Midbrain (tissue), 1 donor: ENCODE measurements at regions not wholly inside any gene's neighbourhood (a gene's known extent, or its start where the extent isn't known, plus 50 kb on each side); places are given as distances from the start of the nearest gene placed in this dataset.

Source experiments
- DNase-seq: peaks from one replicate; lab custom pipeline; 2025; lab: John Stamatoyannopoulos, UW

GRCh38 chr7:132733860-132734259, 157.6 kb upstream of the PLXNA4 start:
- DNase-seq, result no peak

DNA sequence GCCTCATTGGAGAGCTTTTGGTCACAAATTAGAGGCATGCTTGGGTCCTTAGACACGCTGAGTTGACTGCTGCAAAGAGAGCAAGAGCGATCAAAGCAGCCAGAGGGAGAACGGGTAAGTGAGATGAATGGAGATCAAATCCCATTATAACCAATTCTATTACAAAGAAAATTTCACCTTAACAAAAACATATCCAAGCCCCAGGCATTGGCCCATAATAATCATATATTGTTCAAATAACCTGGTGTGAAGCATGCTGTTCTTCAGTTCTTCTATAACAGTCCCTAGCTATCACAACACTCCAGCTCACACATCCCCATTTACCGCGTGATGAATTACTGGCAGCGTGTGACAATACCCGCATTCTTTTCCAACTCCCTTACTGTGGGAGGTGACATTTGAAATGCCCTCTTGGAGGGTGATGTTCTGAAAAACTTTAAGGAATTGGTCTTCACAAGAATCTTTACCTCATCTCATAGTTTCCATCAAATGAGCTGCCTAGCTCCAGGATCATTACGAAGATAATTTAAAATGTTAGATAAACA, 156.1 kb upstream of the PLXNA4 start:
- no peak for DNase-seq

- DNase-seq, result no peak
Measured at GRCh38 chr7:132730105-132730504, 153.8 kb upstream of the PLXNA4 start.

DNA sequence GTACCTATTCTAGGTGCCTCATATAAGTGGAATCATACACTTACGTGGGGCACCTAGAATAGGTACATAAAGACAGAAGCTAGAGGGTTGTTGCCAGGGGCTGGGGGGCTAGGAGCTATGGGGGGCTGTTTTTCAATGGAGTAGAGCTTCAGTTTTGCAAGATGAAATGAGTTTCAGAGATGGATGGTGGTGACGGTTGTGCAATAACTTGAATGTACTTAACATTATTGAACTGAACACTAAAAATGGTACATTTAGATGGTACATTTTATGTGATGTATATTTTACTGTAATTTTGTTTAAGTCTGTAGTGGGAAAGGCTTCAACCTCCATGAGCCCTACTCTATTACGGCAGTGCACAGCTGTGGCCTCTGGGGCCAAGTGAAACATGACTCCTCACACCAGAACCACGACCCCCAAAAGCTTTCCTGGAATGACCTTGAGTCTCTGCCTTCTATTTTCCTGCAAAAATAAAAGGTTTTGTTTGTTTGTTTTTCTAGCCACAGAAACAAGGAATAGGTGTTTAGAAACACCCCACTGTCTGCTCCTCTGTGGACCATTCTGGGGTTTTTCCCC, 147.3 kb upstream of the PLXNA4 start:
- DNase-seq, result no peak

- DNase-seq, result no peak
Measured at GRCh38 chr7:132720835-132721234, 144.6 kb upstream of the PLXNA4 start.

GRCh38 chr7:132713893-132714292, 137.6 kb upstream of the PLXNA4 start:
- no peak for DNase-seq

DNA sequence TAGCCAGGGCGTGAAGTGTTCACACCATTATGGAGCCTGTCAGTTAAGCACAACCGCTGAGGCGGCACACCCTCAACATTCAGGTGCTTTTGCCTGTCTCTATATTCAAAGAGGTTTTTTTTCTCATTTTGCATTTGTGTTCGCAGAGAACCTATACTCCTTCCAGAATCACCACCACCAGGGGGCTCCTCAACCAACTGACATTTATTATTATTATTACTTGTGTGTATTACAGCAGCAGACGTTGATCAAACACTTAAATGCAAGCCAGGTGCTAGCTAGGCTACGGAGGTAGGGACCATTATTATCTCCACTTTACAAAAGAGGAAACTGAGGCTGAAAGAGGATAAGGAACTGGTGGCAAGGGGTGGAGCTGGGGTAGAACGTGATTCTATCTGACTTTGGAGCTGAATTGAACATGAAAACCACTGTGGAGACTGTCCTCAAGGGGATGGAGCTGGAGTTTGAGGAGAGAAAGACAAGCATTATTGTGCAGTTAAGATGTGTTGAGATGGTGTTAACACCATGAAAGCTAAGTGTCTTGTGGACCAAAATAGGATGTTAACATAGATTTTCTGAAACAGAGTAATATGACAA, 133.8 kb upstream of the PLXNA4 start:
- DNase-seq, result peak; percentile 16

- no peak for DNase-seq
Measured at GRCh38 chr7:132708470-132708869, 132.2 kb upstream of the PLXNA4 start.

- DNase-seq, result peak; percentile 12
Measured at GRCh38 chr7:132705146-132705545, 128.9 kb upstream of the PLXNA4 start.

GRCh38 chr7:132703742-132704141, 127.5 kb upstream of the PLXNA4 start:
- no peak for DNase-seq

GRCh38 chr7:132697003-132697402, 120.7 kb upstream of the PLXNA4 start:
- DNase-seq, result no peak

- no peak for DNase-seq
Measured at GRCh38 chr7:132696332-132696731, 120.1 kb upstream of the PLXNA4 start.

GRCh38 chr7:132691201-132691600, 114.9 kb upstream of the PLXNA4 start:
- DNase-seq, result no peak

DNA sequence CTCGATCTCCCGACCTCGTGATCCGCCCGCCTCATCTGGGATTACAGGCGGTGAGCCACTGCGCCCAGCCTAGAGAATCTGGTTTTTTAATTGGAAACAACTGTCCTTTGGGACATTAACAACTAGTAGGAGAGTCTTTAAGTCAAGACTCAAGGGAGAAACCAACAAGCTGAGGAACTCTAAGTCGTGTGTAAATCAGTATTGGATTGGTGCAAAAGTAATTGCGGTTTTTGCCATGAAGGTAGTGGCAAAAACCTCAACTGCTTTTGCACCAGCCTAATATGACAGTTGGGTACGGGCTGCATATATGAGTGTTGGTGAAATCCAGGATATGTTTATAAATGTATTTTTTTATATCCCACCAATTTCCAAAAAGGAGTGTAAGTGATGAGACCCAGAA, 113.9 kb upstream of the PLXNA4 start:
- no peak for DNase-seq

DNA sequence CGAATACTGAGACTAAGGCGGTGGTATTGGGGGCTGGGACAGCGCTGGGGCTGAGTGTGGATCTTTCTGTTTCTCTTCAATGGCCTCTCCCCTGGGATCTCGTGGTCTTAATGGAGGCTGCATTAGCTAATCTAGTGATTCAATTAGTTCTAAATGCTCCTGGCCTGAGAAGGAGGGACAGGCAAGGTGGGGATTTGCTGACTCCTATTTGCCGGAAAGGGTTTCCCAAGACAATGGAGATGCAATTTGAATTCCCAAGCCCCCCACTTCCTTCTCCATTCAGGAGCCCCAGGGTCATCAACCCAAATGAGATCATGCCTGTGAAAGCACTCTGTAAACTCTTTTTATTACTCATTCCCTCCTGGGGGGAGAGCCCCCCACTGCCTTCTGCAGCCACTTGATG, 111.7 kb upstream of the PLXNA4 start:
- DNase-seq, result no peak

DNA sequence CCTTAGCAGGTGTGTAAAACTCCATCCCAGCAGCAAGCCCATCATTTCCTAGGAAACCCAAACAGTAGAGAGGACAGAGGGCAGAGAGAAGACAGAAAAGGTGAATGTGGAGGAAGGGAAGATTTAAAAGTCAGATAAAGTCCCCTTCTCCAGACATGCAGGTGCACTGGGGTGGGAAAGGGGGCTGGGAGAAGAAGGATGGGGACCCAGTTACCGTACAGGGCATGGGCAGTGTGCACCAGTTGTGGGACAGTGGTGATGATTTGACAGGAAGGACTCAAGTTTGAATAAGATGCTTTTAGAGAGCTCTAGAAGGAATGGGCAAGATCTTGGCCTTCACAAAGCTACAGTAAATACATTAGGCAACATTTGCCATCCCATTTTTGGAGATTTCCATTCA, 110.7 kb upstream of the PLXNA4 start:
- no peak for DNase-seq

DNA sequence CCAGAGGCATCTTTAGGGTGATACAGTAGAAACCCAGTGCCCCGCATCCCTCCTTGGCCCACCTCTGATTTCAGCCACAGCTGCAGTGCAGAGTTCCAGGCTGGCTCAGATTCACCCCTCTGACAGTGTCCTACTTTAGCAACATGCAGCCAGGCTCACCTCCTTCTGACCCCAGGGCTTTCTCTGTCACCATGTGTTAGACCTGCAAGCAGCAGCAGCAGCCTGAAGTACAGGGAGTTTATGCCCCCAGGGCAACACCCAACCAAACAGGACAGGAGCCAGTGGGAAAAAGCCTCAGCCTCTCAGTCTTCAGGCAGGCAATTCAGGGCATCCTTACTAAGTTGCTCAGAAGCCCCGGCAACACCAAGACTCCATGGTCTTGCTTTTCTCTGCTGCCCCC, 109.0 kb upstream of the PLXNA4 start:
- DNase-seq, result no peak

- no peak for DNase-seq
Measured at GRCh38 chr7:132683896-132684690, 107.8 kb upstream of the PLXNA4 start.

GRCh38 chr7:132681951-132682350, 105.7 kb upstream of the PLXNA4 start:
- DNase-seq, result no peak

DNA sequence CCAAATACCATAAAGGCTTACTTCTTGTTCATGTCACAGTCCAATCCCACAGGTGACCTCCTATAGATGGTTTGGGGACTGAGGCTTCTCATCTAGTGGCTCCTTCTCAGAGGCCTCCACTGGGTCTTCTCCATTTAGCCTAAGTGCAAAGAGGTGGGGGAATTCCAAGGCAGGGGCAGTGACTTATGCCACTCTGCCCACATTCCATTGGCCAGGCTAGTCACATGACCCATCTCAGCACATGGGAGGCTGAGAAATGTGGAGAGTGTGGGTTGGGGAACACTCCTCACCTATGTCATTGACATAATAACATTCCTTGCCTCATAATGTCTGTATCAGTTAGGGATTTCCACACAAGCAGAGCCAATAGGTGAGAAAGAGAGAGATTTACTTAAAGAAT, 104.3 kb upstream of the PLXNA4 start:
- DNase-seq, result no peak

GRCh38 chr7:132678656-132679055, 102.4 kb upstream of the PLXNA4 start:
- DNase-seq, result no peak

GRCh38 chr7:132677918-132678317, 101.6 kb upstream of the PLXNA4 start:
- no peak for DNase-seq
